ACC112 (cell line): ENCODE measurements at regions not wholly inside any gene's neighbourhood (a gene's known extent, or its start where the extent isn't known, plus 50 kb on each side); places are given as distances from the start of the nearest gene placed in this dataset.

Experiments
- H2AFZ ChIP-seq: fragments of 200-600 bp; sonication (generic); one replicate; pipeline ENCODE4 v1.6.0; 2017; ENCODE audit warnings: antibody characterized with exemption, low read length; ENCODE audit not compliant: unreplicated experiment
- H3K27ac ChIP-seq: fragments of 200-600 bp; sonication (generic); 2 replicates; pipeline ENCODE4 v1.5.1; 2014; ENCODE audit warnings: low read depth, mild to moderate bottlenecking, antibody characterized with exemption, low read length, moderate library complexity
- H3K27me3 ChIP-seq: fragments of 200-600 bp; sonication (generic); 2 replicates; pipeline ENCODE4 v1.6.1; 2014; ENCODE audit warnings: mild to moderate bottlenecking, antibody characterized with exemption, low read length, moderate library complexity, mixed read lengths; ENCODE audit not compliant: insufficient read depth
- H3K36me3 ChIP-seq: fragments of 200-600 bp; sonication (generic); 2 replicates; pipeline ENCODE4 v1.6.1; 2016; ENCODE audit warnings: mild to moderate bottlenecking, antibody characterized with exemption, low read length, moderate library complexity, mixed read lengths; ENCODE audit not compliant: insufficient read depth
- H3K4me1 ChIP-seq: fragments of 200-600 bp; sonication (generic); one replicate; pipeline ENCODE4 v1.6.1; 2016; ENCODE audit warnings: low read length, mixed read lengths; ENCODE audit not compliant: insufficient read depth, unreplicated experiment, control insufficient read depth
- H3K4me3 ChIP-seq: fragments of 200-600 bp; sonication (generic); 2 replicates; pipeline ENCODE4 v1.5.1; 2014; ENCODE audit warnings: mild to moderate bottlenecking, low read depth, low read length
- H3K79me2 ChIP-seq: fragments of 200-600 bp; sonication (generic); one replicate; pipeline ENCODE4 v1.6.0; 2016; ENCODE audit warnings: low read length; ENCODE audit not compliant: control insufficient read depth, unreplicated experiment, insufficient read depth

DNA sequence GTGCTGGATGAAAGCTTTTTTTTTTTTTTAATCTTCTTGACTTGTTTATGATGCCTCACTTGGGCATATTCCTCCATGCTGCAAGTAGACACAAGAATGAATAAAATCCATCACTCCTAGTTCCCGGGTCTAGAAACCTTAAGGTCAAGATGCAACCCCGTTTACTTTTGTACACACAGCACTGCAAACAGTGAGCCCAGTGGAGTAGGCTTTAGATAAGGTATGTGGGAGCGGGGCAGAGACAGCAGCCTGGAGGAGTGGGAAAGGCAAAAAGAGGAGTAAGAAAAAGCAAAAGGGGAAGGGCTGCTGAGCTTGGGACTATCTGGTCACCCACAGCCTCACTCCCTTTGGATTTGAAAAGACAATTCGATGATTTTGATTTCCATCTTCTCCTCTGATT is 429.8 kb upstream of the ARGLU1 start:
- no peak overlapping the region for H3K27ac ChIP-seq
- H3K4me1 ChIP-seq: no peaks in the 10 kb centered on the region
- H2AFZ ChIP-seq: no peak overlapping the region
- no peak overlapping the region for H3K4me3 ChIP-seq
- no peaks in the 10 kb centered on the region for H3K79me2 ChIP-seq
- no peaks in the 10 kb centered on the region for H3K36me3 ChIP-seq
- no peaks in the 10 kb centered on the region for H3K27me3 ChIP-seq

DNA sequence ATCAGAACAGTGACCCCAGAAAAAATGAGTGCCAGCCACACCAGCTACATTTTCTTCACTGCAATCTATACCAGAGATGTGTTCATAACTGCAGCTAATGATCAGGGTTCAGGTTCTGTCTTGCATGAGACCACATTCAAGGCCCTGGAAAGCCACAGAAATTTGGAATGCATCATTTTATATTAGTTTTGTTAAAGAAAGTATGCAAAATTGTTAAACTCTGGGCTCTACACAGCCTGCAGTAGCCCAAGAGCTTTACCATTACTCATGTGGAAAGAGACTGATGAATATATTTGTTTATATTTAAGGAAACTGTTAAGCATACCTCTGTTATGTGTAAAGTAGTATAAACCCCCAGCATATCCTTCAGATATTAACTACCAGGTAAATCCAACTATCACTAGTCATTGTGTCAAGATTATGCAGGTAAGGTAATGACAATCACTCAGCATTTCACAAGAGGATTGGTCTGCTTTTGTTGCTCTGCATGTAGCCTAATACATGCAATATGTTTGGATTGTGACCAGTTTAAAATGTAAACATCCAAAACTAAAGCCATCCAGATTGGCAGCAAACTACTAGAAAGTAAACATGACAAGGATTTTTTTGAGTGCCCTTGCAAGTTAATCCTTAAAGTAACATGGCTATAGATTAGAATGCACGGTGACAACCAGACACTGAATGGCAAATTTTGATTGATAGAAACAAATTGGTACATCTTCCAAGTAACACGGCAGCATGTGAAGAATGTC is 429.1 kb upstream of the ARGLU1 start:
- H3K4me3 ChIP-seq: no peak overlapping the region
- H3K79me2 ChIP-seq: no peaks in the 10 kb centered on the region
- no peaks in the 10 kb centered on the region for H3K36me3 ChIP-seq
- no peaks in the 10 kb centered on the region for H3K4me1 ChIP-seq
- H3K27ac ChIP-seq: no peak overlapping the region
- no peaks in the 10 kb centered on the region for H3K27me3 ChIP-seq
- H2AFZ ChIP-seq: no peak overlapping the region

DNA sequence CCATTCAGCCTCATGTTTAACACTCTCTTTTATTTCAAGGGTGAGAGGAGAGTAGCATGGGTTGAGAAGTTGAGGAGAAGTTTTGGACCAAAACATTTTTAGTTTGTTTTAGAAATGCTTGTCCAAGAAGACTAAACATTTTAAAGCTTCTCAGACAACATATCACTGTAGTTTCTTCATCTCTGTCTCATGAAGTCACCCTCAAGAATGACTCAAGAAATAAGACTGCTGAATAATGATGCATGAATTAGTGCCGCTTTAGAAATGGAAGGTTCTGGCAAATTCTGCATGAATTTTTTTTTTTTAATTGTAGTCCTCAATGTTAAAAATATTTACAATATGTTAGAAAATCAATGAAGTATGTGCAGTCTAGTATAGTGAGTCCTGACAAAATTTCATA is 422.7 kb upstream of the ARGLU1 start:
- Histone ChIP-seq H3K27me3 (no peaks in the 10 kb centered on the region), H3K36me3 (no peaks in the 10 kb centered on the region), H3K4me1 (no peaks in the 10 kb centered on the region)

DNA sequence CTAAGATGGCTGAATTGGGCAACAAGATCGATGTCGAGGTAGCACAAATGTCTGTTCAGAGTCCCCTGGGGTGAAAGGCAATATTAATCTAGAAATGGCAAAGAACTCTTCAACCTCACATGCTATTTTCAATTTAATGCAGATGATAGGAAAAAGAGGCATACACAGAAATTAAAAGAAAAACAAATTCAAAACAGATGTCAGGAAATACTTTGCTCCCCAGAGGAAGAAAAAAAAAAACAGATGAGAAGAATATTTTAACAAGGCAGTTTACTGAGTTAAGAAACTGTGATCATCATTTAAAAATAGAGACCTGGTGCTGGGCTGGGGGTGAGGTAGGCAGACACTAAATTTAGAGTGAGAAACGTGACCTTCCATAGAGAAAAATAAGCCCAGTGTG is 421.9 kb upstream of the ARGLU1 start:
- no peaks in the 10 kb centered on the region for H3K4me1 ChIP-seq
- no peak overlapping the region for H3K27ac ChIP-seq
- no peaks in the 10 kb centered on the region for H3K36me3 ChIP-seq
- no peaks in the 10 kb centered on the region for H3K79me2 ChIP-seq
- H2AFZ ChIP-seq: no peak overlapping the region
- H3K27me3 ChIP-seq: no peaks in the 10 kb centered on the region
- H3K4me3 ChIP-seq: no peak overlapping the region

More for the DNA sequence above, 422.7 kb upstream of the ARGLU1 start:
- Histone ChIP-seq H2AFZ (no peak overlapping the region), H3K79me2 (no peaks in the 10 kb centered on the region), H3K27ac (no peak overlapping the region), H3K4me3 (no peak overlapping the region)

DNA sequence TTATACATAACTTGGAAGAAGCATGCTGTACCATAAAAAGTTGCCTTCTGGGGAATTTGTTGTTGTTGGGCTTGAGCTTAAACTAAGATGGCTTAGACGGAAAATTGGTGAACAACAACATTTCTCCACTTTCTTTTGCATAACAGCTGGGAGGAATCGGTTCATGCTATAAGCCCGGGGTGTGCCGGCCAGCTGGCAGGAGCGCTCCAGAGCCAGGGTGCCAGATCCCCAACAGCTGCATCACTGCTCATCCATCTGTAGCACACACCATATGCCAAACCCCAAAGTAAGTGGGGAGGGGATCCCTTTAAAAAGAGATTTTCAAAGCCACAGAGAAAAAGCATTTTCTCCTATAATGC is 419.5 kb upstream of the ARGLU1 start:
- no peaks in the 10 kb centered on the region for H3K36me3 ChIP-seq
- H3K4me3 ChIP-seq: no peak overlapping the region
- H3K27ac ChIP-seq: no peak overlapping the region
- no peaks in the 10 kb centered on the region for H3K27me3 ChIP-seq
- no peaks in the 10 kb centered on the region for H3K4me1 ChIP-seq
- H2AFZ ChIP-seq: no peak overlapping the region
- no peaks in the 10 kb centered on the region for H3K79me2 ChIP-seq

DNA sequence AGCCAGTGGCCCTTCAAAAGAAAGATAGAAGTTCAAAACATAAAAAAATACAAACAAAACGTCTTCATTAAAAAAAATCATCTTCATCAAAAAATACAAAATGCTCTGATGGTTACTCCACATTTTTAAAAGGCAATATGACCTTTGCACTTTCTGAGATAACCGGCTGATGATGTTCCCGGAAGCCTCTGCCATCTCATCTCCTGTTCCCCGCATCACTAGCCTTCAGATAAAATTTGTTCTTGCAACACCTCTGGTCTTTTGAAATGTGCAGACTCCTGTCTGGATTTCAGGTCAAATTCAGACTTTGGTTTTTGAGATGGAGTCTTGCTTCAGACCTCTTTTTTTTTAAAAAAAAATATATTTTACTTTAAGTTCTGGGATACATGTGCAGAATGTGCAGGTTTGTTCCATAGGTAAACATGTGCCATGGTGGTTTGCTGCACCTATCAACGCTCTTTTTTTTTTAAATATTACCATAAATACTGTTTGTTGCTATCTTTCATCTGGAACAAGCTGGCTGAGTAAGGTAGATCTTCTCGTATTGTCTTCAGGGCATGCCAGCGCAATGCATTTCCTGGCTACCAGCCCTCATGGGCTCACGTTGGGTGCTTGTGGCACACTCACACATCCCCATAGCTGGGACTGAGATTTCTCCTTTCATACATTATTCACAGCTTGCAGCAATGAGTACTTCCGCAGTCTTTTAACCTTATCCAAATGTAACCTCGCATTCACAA is 418.9 kb upstream of the ARGLU1 start:
- Histone ChIP-seq H3K79me2 (no peaks in the 10 kb centered on the region), H2AFZ (no peak overlapping the region), H3K36me3 (no peaks in the 10 kb centered on the region), H3K4me1 (no peaks in the 10 kb centered on the region), H3K27me3 (no peaks in the 10 kb centered on the region), H3K4me3 (no peak overlapping the region), H3K27ac (no peak overlapping the region)

DNA sequence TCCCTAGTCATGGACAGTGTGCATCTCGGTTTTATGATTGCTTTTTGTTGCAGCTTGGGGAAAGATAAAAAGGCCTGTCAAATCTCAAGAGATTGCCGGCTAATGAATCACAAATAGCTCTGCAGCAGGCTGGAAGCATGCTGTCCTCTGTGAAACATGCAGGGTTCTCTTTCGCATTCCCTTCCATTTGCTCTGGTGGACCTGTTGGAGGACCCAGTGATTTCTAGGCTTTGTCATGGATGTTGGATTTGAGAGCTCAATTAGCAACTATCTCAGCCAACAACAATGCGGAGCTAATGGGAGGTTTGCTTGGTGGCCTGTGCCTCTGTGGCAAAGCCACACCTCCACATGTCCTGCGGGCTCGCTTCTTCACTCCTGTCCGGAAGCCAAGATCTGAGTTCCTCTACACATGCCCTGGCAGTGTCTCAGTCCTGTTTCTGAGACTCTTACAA is 418.1 kb upstream of the ARGLU1 start:
- Histone ChIP-seq H3K27me3 (no peaks in the 10 kb centered on the region), H3K36me3 (no peaks in the 10 kb centered on the region), H3K79me2 (no peaks in the 10 kb centered on the region), H3K4me3 (no peak overlapping the region), H3K4me1 (no peaks in the 10 kb centered on the region), H2AFZ (no peak overlapping the region), H3K27ac (no peak overlapping the region)

DNA sequence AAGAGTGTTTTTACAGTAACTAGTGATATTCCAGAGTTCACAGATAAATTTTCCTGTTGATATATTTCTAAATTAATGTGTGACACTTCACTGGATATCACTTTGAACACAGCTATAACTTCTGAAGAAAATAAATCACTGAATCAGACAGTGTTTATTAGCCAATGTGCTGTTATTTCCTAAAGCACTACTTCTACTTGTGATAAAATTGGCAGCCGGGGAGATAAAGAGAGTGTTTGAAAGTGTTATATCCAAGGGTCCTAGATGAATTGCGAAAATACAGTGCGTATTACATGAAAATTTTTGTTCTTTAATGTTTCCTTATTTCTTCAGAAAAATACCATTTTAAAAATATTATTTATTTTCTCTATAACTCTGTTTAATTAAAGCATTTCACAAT is 417.5 kb upstream of the ARGLU1 start:
- H3K27me3 ChIP-seq: no peaks in the 10 kb centered on the region
- H3K79me2 ChIP-seq: no peaks in the 10 kb centered on the region
- no peak overlapping the region for H3K4me3 ChIP-seq
- H3K27ac ChIP-seq: no peak overlapping the region
- H3K36me3 ChIP-seq: no peaks in the 10 kb centered on the region
- H3K4me1 ChIP-seq: no peaks in the 10 kb centered on the region
- no peak overlapping the region for H2AFZ ChIP-seq

DNA sequence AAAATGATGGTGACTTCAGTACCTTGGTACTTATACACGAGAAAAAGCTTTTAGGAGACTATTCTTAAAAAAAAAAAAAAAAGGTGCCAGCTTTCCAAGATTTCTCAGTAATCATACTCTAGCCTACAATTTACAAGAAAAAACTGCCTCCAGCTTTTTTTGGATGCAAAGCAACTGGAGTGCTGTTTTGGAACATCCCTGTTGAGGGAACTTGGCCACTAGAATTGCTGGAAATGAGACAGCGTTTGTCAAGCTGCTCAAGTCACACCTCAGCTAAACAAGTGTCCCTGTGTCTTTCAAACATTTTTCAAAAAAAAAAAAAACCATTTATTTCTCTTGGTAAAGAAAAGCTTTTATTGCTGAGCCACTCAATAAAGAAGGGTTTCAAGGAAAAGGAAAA is 413.1 kb upstream of the ARGLU1 start:
- H3K4me1 ChIP-seq: no peaks in the 10 kb centered on the region
- H2AFZ ChIP-seq: no peak overlapping the region
- H3K79me2 ChIP-seq: no peaks in the 10 kb centered on the region
- H3K4me3 ChIP-seq: no peak overlapping the region
- no peaks in the 10 kb centered on the region for H3K27me3 ChIP-seq
- H3K27ac ChIP-seq: no peak overlapping the region
- no peaks in the 10 kb centered on the region for H3K36me3 ChIP-seq

DNA sequence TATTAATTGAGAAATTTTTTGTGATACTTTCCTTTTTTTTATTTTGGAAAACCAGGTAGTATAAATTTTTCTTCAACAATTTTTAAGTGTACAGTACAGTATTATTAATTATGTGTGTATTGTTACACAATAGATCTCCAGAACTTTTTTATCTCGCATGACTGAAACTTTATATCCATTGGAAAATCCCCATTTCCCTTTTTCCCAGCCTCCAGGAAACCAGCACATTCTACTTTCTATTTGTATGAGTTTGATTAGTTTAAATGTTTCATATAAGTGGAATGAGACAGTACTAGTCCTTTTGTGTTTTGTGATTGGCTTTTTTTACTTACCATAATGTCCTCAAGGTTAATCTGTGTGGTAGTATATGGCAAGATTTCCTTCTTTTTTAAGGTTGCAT is 399.5 kb upstream of the ARGLU1 start:
- Histone ChIP-seq H3K36me3 (no peaks in the 10 kb centered on the region), H3K27ac (no peak overlapping the region), H3K4me3 (no peak overlapping the region), H3K4me1 (no peaks in the 10 kb centered on the region), H3K27me3 (no peaks in the 10 kb centered on the region), H2AFZ (no peak overlapping the region), H3K79me2 (no peaks in the 10 kb centered on the region)

DNA sequence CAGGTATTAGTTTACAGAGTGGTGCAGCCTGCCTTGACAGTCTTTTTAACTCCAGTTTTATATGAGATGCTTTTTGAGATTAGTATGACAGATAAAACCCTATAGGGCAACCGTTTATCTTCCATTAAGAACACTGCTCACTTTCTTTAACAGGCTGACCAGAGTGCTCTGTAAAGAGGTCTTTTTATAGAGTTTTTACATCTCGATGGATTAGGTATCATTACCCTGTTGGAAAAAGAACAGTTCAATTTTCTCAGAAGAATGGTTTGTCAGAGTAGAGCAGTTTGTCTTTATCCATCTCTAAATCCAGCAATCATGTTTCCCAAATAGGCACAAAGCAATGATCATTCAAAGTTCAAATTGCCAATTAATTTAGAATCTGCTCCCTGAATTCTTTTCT is 395.2 kb upstream of the ARGLU1 start:
- no peaks in the 10 kb centered on the region for H3K79me2 ChIP-seq
- H3K36me3 ChIP-seq: no peaks in the 10 kb centered on the region
- H3K27ac ChIP-seq: no peak overlapping the region
- no peaks in the 10 kb centered on the region for H3K27me3 ChIP-seq
- no peaks in the 10 kb centered on the region for H3K4me1 ChIP-seq
- H3K4me3 ChIP-seq: no peak overlapping the region
- H2AFZ ChIP-seq: no peak overlapping the region
